PC-9 (cell line): ENCODE measurements at regions not wholly inside any gene's neighbourhood (a gene's known extent, or its start where the extent isn't known, plus 50 kb on each side); places are given as distances from the start of the nearest gene placed in this dataset.

ENCODE experiments used
- CTCF ChIP-seq: fragments of 200-600 bp; sonication (generic); conservative IDR thresholded peaks from 2 replicates; pipeline ENCODE4 v1.6.1; 2017; ENCODE audit warnings: mixed run types, antibody characterized with exemption, mild to moderate bottlenecking, moderate library complexity
- EZH2 ChIP-seq: fragments of 200-600 bp; sonication (generic); IDR thresholded peaks from 2 replicates; pipeline ENCODE4 v1.8.0; 2017; ENCODE audit warnings: antibody characterized with exemption, low read depth

- TF ChIP-seq CTCF (no peak), EZH2 (no peak)
Observed at GRCh38 chr12:45613855-45614254, 115.7 kb upstream of the ARID2 start.
